NCI-H446 (cell line): ENCODE measurements at regions not wholly inside any gene's neighbourhood (a gene's known extent, or its start where the extent isn't known, plus 50 kb on each side); places are given as distances from the start of the nearest gene placed in this dataset.

Source experiments
- DNase-seq, 2 experiments: peaks; one replicate each; lab custom pipeline; 2025; lab: John Stamatoyannopoulos, UW

DNA sequence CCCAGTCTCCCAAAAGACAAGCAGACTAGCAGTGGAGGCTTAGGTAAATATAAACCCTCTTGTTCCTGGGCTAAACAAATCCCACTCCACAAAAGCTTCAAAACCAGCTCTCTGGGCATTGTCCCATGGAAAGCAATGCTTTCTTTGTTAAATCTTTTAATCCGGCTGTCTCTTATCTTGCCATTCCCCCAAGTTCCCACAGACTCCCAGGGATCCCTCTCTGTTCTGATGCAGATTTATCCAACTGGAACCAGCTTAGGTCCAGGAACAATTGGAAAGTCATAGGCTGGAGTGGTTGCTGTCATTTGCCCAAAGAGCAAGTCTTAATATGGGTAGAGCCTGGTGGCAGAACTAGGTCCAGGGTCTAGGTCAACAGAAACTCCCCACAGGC is 110.1 kb upstream of the ATP1A1 start:
- DNase-seq, result no peak

DNA sequence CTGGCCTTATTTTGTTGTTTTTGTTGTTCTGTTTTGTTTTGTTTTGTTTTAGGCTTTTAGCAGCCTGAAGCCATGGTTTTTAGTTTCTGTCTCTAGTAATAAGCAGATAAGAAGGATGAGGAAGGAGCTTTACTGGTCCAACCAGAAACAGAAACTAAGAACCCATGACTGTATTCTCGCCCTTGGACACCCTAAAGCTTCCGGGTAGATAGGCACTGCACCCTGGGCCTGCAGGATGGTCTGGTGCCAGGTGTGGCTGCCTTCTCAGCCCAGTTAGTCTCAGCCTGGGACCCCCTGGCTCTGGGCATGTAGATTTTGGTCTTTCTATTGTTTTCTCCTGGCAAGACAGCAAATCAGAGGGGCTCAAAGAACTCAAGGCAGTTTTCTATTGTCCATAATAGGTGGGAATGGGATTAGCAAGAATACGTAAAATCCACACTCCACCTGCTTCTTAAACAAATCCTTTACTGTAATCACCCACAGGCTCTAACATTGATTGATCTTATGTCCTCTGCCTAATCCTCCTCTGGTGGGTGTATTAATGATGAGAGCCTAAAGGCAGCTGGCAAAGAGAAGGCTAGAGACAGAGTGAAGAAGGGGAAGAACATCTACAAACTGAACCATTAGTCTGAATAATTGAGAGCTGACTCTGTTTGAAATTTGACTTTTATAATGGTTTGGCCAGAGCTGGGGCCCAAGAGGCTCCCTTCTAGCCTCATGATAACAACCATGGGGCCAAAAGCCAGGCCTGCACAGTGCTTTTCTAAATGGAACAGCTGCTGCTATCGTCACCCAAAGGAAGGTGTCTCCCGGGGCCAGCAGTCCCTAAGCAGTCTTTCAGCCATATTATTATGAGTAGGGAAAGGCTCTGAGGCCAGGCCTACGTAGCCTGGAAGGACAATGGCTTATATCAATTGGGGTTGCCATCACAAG is 106.8 kb upstream of the ATP1A1 start:
- no peak for DNase-seq

- no peak for DNase-seq
These were observed 106.2 kb upstream of the ATP1A1 start for GRCh38 chr1:116266864-116267212.

DNA sequence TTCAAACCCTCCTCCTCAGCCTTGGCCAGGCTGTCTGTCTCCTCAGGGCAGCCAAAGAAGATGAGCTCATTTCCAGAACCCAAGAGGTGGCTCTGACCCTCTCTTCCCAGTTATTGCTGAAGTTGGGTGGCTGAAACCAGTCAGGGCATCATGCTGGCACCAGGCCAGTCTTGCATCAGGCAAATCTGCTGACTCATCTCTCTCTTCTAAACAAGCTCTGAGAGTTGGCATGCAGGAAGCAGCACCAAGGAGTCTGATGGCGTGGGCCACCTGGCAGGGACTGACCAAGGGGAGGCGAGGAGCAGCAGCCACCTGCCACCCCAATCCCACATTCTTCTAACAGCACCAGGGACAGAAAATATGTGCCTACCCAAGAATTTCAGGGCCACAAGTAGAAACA is 104.8 kb upstream of the ATP1A1 start:
- DNase-seq, result peak; percentile 28 to 93

- DNase-seq, result peak in 1 of 2 experiments; percentile 47
These were observed 102.6 kb upstream of the ATP1A1 start for GRCh38 chr1:116270316-116271057.

DNA sequence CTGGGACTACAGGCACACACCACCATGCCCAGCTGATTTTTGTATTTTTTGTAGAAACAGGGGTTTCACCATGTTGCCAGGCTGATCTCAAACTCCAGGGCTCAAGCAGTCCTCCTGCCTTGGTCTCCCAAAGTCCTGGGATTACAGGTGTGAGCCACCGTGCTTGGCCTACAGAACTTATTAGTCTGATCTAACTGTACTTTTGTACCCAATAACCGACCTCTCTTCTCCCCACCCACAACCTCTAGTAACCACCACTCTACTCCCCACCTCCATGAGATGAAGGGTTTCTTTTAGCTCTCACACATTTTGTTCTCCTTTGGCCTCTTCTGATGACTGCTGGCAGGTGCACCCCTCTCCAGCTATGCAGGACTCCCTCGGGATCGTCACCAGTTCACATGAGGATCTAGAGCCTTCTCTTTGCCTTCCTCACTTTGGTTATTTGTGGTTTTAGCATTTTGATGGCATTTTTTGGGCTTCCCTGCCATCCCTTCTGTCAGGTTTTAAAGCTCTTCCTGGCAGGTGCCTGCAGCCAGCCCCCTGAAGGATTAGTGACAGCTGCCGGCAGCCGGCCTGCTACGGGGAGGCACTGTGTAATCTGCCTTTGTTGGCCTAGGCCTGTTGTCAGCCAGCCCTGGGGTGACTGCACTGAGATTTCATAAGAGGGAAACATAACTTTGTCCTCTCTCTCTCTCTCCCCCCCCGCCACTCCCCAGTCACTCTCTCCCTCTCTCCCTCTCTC is 99.8 kb upstream of the ATP1A1 start:
- peak; percentile 19 to 43 for DNase-seq

- no peak for DNase-seq
These were observed 96.5 kb upstream of the ATP1A1 start for GRCh38 chr1:116276532-116276931.

DNA sequence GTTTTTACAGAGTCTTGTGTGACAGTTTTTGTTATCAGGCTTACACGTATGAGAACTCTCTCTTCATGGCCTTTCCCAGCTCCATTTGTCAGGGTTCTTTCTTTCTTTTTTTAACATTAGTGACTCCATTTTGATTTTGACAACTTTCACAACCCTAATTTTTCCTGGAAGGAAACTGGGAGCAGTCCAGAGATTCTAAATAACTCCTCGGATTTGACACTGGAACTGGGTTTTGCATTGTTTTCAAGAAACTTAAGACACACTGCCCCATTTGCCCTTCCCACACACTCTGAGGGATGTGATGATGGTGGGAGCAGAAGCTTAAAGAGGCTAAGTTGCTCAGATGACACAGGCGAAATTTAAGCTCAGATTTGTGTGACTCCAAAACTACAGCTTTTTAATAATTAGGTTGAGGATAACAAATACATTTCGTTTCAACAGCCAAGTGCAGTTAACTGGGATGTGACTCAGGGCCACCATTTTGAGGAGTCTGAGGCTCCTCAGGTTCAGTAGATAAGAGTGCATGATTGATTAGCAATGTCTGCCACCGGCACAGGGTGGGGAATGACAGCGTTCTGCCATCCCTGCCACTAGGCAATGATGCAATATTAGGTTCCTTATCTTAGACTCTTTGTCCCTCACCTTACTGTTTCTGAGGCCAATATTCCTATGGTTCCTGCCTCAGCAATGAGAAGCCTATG is 95.1 kb upstream of the ATP1A1 start:
- no peak for DNase-seq

DNA sequence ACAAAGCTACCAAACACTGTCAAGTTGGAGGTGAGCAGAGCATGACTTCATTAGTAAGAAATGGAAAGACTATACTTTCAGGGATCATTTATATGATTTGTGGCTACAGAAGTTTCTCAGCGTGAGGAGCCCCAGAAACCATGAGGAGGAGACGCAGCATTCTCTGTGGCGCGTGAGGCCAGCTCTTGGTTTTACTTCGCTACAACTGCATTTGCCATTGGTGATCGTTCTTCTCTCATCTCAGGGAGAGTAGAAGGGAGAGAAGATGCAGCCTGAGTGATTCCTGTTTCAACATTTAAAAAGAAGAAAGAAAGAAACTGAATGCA is 94.5 kb upstream of the ATP1A1 start:
- DNase-seq, result no peak

DNA sequence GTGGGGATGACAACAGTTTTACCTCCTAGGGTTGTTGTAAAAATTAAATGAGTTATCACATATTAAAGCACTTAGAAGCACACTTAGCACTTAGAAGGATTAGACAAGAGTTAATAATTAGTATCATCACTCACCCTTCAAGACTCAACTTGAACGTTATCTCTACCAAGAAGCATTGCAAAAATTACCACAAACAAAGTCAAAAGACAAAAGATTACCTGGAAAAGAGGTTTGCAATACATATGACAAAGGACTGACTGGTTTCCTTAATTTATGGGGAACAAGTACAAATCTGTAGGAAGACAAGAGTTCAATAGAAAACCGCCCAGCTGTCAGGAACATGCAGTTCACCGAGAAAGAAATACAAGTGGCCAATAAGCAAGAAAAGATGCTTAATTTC is 93.3 kb upstream of the ATP1A1 start:
- no peak for DNase-seq

DNA sequence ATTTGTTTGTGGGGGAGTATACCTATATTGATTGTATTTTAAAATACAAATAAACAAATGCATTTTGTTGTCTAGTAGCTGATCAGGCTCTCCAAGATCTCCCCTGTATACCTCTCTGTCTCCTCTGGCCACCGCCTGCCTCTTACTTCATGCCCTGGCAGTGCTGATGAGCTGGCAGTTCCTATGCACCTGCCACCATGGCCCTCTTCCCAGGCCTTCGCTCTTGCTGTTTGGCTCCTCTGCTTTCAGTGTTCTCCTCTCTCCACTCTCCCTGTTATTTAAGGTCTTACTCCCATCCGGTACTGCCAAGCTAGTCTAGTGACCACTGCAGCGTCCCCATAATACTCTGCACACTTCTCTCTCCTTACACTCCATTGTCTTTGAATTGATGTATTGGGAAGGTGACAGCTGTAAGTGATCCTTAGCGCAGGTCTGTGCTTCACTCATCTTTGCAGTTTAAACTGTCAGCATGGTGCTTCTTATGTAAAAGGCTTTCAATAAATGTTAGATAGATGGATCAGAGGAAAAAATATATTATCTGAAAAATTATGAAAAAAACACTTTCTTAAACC is 88.1 kb upstream of the ATP1A1 start:
- peak in 1 of 2 experiments; percentile 68 for DNase-seq

DNA sequence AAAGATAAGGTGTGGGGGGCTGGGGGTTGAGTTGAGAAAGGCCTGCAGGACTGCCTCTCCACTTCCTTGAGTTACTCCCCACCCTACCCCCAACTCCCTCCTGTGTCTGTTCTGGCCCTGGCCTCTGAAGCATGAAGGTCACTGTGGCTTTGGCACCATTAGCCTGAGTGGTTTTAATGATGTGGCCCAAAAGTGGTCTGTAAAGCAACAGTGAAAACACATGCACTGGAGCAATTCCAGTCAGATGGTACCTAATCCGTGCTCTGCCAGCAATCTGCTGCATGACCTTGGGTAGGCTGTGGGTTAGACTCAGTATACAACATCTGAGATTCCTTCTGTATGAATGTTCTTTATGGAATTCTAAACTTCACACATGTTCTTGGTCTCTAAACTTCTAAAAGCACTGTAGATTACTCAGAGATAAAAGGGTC is 86.5 kb upstream of the ATP1A1 start:
- no peak for DNase-seq

DNA sequence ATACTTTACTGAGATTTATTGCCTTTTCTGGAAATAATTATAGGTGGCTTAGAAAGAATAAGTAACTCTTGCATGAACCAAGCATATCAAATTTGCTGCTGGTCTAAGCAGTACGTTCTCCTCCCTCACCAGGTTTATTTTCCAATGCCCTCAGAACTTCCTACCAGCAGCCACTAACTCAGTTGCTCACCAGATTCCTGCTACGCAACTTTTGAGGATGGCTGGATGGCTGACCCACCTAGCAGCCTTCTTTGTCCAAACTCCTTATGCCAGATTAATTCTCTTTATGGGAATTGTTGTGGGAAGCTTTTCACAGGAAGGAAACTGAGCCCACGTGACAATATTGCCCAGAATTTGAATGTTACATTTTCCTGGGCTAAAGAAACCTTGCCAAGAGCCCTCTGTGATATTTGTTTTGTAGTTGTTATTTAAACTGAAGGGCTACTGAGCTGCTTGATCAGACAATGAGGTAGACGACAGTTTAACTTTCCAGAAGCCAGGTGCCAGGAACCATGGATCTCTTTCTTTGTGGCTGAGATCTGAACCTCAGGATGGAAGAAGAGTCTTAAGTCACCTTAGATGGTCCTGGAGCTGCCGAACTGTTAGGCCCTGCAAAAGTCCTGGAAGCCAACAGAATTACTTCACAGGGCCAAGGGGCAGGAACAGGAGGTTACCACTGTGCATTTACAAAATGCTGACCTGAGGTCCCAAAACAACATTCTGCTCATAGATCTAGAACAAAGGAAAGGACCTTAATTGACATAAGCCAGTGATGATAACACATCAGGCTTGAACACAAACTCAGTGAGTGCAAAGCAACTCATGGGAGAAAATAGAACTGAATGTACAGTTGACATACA is 85.5 kb upstream of the ATP1A1 start:
- DNase-seq, result no peak

- DNase-seq, result no peak
These were observed 84.8 kb upstream of the ATP1A1 start for GRCh38 chr1:116288201-116288598.

DNA sequence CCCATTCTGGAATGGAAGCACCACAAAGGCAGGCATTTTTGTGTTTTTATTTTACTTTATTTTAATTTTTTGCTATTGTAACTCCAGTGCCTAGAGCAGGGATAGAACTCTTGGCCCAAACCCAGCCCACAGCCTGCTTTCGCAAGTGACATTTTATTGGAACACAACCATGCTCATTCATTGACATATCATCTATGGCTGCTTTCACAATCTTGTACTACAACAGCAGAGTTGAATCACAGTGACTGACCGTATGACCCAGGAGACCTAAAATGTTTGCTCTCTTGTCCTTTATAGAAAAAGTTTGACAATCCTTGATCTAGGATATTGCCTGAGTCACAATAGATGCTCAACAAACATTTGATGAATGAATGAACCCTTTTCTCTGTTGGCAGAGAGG is 83.9 kb upstream of the ATP1A1 start:
- DNase-seq, result no peak

- no peak for DNase-seq
These were observed 82.8 kb upstream of the ATP1A1 start for GRCh38 chr1:116290085-116290705.

GRCh38 chr1:116291024-116291423 is 82.0 kb upstream of the ATP1A1 start:
- peak in 1 of 2 experiments; percentile 12 for DNase-seq

DNA sequence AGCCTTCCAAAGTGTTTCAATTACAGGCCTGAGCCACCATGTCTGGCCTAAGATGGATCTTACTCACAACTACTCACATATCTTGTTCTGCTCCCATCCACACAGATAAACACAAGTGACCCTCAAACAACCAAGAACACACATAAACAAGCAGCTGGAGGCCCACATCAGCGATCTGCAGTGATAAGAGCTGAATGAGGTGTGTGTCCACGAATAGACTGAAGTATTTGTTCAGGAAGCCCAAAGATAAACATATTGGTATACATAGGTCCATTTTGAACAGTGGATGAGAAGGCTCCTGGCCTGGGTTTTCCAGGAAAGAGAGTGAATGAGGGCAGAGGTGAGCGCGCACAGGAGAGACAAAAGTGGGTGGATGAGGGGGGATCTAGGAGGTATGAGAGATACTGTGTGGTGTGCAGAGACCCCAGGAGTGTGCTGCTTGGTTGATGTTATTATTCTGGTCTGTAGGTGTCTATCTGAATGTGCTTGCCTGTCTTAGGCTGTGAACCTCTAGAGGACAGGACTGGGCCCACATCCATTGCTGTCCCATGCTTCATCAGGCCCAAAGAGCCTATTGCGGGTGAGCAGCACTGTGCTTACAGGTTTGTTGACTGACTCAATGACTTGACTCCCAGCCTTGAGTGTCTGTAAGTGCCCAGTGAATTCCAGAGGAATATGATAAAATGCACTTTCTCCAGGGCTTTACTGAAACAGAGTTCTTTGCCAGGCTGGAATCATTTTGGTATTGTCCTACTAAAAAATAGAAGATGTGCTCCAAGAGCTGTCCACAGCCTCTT is 79.9 kb upstream of the ATP1A1 start:
- no peak for DNase-seq

GRCh38 chr1:116297495-116298212 is 75.4 kb upstream of the ATP1A1 start:
- DNase-seq, result no peak
